CD4-positive, alpha-beta T cell treated with Interleukin-21 for 1 hour (primary cell): ENCODE measurements at regions not wholly inside any gene's neighbourhood (a gene's known extent, or its start where the extent isn't known, plus 50 kb on each side); places are given as distances from the start of the nearest gene placed in this dataset.

Source experiments
- DNase-seq: peaks from one replicate; pipeline ENCODE4 v3.0.0-alpha.2; 2020

DNA sequence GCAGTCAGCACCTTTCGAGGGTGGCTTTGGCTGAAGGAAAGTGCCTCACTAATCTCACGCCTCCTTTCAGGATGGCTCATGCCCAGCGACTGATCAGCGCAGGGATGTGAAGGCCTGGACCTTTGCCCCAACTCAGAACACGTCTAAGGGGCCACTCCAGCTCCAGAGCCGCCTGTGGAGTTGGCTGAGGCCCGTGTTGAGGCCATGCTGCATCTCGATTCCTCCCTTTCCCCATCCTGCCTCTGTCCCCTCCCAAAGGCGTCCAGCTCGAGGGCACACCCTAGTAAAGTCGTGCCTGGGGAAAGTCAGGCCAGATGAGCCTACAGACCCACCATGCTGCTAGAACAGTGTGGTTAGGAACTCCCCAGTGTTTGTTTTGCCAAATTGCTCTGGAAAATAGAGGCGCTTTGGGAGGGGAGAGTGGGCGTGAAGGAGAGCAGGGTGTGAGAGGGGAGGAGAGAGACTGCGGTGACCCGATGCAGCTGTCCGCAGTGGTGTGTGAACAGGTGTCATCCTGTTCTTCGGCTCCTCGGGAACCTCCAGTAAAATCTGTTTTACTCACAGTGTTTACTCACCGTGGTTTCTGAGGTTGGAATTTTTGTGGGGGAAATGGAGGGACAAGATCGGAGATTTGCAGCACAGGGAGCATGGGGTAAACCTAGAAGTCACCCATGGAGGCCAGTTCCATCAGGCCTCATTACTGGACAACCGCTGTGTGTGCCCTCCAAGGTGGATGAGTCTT lies 85.0 kb upstream of the PMEPA1 start:
- no peak for DNase-seq

DNA sequence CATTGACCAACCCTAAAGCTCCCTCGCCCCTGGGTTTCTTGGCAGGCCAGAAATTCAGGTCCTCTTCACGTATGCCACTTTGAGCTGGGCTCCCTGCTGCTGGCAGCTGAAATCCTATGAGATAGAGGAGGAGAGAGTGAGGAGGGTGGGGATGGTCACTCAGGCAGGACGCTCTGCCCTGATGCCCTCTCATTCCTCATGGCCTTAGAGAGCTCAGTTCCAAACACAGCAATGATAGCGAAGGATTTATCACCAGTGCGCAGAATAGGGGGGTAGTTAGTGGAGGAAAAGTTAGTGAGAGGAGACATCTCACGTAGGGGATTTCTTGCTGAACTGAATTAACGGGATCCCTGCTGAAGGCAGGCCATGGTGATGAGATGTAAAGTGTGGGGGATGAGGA lies 84.2 kb upstream of the PMEPA1 start:
- DNase-seq: no peak

DNA sequence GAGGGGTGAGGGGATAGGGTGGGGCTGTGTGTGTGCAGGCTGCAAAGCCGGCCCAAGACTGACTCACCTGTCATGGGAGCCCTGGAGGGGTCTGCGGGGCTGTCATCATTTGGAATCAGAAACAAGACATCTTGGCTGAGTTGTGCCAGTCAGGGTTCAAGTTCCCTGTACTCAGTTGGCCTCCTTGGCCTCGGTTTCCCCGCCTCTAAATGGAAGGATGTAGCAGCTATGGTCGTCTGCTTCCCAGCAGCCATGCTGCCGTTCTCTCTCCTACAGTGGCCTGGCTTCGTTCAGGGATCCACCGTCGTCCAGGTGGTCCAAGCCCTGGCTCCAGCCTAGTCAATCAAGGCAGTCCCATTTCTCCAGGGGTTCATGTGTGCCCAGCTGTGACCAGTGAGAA lies 83.6 kb upstream of the PMEPA1 start:
- no peak for DNase-seq

DNA sequence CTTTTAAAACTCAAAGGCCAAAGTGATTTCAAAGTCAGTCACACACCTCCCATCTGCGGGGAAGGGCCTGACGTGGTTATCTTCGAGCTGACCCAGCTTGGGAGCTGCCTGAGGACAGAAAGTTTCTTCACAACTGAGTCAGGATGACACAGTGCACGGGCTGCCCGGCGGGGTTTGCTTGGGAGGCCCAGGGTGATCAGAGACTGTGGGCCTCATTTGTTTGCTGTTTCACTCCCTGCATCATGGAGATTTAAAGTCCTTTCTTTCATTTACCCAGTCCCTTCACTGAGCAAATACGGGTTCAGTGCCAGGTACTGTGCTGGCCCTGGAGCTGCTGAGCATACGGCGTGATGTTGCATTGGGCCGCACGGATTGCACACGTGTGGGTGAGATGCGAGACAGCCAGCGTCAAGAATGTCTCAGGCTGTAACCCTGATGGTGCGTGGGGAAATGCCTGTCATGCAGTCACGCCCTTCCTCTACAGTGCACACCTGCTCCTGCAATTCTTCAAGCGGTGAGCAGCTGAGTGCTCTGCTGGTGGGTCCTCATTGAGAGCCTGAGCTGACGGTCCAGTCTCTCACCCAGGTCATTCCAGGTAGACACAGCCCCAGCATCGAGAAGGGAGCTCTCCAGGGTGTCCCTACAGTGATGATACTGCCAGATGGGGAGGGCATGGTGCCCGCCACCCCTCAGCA lies 82.7 kb upstream of the PMEPA1 start:
- DNase-seq: no peak

DNA sequence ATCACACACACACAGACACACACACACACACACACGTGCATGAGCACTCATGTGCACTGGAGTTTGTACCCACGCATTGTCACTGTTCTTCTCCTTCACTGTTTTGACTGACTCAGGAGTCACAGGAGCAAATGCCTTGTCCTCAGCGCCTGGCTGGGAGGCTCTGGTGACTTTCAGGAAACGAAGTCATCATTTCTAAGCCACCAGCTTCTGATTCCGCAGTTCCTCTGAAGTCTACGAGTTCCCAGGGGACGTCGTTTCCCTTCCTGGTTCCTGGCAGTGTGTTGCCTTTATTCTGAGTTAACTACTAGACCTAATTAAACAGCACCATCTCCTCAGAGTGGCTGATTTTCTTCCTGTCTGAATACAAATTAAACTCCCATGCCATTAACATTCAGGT lies 82.2 kb upstream of the PMEPA1 start:
- no peak for DNase-seq

DNA sequence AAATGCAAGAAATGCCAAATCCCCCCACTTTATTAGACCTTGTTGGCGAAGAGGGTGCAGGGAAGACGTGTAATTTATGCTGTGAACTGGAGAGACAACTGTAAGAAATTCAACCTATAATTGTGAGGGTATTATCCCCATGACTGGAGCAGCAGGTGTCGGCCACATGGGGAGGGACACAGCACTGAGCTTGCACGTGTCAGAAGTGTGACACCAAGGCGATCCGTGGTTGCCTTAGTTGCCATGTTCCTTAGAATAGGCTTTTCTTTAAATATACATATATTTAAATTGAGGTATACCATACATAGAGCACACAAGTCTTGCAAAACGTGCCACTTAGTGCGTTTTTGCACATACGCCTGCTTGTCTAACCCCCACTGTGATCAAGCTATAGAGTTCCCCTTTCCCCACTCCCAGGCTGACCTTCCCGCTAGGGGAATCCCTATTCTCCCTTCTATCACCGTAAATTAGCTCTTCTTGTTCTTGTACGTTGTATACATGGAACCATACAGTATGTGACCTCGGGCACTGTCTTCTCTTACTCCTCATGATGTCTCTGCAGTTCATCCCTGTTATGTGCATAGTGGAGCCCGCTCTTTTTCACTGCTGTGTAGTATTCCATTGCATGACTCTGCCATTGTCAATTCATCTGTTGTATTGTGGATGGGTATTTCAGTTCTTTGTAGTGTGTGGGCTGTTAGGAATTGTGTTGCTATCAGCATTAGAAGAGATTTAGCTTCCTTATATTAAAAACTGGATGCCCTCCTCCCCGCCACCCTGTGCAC lies 81.6 kb upstream of the PMEPA1 start:
- DNase-seq: no peak

DNA sequence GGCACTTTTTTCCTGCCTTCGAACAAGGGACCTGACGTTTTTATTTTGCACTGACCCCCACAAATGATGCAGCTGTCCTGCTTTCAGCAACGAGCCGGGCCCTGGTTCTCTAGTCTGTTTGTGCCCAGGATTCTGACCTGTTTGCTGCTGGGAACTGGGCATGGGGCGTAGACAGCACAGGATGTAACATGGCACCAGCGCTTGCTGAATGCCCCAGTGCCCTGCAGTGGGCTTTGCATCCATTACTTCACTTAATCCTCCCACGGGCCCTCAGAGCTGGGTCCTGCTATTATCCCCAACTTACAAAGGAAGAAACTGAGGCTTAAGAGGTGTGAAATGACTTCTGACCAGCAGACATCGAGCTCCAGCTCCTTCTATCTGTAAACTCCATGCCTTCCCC lies 80.4 kb upstream of the PMEPA1 start:
- DNase-seq: no peak

DNA sequence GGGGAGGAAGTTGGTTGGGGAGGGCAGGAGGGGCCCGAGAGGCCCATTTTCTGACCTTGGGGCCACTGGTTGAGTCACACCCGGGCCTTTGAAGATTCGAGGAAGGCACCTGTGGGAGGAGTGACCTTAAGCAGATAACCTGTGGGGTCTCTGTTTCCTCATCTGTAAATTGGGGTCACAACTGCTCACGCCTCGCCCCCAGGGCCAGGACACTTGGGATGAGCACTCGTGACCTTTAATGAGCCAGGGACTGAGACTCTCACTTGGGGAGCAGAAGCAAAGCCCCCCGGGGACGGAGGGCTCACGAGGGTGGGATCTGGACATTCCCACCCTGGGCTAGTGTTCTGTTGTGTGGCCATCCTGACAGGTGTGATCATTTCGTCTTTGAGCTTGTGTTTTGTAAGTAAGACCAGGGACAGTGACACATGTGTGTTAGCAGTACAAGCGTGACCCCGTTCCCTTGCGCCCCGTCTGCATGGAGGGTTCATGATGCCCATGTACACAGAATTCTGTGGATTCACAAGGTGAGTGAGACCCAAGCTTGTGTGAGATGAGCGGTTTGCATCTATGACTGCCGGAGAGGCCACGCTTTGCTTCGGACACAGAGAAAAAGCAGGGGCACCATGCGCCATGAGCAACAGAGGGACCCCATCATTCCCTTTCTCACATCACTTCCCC lies 79.3 kb upstream of the PMEPA1 start:
- no peak for DNase-seq

DNA sequence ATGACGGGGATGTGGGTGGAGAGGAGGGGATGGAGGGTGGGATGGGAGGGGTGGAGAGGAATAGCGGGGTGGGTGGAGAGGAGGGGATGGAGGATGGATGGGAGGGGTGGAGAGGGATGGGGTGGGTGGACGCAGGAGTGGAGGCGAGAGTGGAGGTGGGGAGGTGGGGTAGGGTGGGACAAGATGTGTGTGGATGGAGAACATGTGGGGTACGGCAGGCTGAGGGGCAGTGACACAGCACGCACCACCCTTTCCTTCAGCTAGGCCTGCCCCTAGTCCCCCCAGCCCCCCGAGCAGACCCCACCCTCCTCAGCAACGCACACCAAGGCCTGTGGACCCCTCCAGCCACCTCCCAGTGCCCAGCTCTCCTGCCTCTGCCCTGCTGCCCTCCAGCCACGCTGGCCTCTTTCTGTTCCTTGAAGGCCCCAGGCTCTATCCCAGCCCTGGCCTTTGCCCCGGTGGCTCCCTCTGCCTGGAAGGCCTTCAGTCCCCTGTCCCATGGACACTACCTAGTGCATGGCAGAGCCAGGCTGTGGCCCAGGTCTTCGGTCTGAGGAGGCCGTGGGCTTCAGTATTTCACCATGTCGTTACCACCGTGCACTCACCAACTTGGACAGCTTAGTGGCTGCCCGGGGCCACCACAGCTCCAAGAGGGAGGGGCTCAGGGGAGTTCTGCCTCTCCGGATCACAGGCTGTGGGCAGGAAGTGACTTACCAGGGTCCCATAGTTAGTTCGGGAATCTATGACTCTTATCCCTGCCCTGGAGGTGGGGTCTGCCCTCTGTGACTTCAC lies 78.4 kb upstream of the PMEPA1 start:
- DNase-seq: no peak

DNA sequence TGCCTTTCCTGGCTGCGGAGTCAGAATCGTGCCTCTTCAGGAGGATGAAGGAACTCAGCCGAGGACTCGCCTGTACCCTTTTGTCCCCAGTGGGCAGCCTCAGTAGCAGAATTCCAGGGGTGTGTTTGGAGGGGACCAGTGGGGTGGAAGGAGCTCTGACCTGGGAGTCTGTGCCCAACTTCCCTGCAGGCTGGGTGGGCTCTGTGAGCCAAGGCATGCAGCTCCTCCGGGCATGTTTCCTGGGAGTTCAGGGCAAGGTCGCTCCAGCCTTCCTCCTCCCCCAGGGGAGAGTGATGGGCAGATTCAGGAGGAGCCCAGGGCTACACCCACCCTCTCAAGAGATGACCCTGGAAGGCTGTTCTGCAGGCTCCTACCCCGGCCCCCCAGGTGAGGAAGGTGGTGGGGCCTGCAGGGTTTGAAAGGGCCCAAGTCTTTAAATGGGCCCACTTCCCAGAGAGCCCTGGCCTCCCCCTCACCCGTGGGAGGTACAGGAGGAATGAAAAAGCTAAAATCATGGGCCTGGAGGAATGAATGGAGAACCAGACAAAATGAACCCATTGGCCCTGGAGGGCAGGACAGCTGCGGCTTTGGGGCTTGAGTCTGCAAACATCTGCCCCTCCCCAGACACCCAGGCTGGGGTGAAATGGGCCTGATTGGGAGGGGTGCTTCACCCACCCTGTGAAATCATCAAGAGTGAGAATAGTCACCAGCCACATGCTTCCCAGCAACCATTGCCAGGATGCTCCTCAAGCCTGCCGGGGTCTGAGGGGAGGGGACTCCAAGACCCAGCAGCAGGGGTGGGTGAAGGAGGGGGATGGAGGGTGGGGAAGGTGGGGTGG lies 77.6 kb upstream of the PMEPA1 start:
- DNase-seq: no peak

DNA sequence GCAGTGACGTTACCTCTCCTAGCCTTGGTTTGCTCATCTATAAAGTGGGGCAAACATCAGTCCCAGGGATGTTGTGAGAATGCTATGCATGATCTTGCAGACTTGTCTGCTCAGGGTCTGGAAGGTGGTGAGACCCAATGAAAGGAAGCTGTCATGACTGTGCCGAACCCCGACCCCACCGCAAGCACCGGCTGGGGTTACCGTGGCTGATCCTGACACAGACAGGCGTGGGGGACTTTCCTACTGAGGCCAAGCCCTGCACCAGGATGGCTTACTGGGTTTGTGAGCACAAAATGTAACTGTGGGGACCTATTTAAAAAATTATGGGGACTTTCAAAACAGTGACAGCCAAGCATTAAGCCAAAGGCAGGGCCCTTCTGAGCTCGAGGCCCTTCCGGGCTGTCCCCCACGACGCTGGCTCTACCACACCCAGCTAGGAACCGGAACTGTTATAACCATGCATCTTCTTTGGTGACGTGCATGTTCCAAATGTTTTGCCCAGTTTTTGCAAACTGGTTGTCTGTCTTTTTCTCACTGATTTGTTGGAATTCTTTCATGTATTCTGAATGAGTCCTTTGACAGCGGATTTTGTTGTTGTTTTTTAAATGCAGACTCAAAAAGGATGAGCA lies 76.6 kb upstream of the PMEPA1 start:
- no peak for DNase-seq

DNA sequence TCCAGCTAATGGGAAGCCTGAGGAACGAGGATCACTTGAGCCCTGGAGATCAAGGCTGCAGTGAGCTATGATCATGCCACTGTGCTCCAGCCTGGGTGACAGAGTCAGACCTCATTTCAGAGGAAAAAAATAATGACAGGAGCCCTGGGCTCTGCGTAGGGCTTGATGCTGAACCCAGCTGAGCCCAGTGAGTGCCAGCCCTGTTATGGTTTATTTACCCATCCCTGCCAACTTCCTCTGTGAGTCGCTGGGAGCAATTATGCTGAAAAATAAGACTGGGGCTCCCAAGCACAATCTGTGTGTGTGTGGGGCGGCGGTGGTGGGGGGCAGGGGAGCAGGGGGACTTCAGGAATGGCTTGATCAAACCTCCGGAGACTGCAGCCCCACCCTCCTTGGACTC lies 75.9 kb upstream of the PMEPA1 start:
- DNase-seq: no peak

DNA sequence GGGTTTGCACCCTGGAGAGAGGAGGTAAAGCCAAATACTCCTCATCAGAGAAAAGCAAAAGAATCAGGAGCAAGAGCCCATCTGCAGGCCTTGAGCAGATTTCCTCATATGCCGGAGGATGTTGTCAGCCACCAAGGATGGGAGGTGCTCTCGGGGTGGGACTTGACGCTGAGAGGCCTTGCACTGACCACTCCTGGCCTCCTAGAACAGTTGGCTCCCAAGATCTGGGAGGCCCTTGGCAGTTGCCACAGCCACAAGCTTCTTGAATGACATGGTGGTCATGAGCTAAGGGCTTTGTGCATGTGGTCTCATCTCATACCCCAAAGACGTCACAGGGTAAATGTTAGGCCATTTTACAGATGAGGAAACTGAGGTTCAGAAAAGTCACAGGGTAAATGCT lies 75.2 kb upstream of the PMEPA1 start:
- no peak for DNase-seq

DNA sequence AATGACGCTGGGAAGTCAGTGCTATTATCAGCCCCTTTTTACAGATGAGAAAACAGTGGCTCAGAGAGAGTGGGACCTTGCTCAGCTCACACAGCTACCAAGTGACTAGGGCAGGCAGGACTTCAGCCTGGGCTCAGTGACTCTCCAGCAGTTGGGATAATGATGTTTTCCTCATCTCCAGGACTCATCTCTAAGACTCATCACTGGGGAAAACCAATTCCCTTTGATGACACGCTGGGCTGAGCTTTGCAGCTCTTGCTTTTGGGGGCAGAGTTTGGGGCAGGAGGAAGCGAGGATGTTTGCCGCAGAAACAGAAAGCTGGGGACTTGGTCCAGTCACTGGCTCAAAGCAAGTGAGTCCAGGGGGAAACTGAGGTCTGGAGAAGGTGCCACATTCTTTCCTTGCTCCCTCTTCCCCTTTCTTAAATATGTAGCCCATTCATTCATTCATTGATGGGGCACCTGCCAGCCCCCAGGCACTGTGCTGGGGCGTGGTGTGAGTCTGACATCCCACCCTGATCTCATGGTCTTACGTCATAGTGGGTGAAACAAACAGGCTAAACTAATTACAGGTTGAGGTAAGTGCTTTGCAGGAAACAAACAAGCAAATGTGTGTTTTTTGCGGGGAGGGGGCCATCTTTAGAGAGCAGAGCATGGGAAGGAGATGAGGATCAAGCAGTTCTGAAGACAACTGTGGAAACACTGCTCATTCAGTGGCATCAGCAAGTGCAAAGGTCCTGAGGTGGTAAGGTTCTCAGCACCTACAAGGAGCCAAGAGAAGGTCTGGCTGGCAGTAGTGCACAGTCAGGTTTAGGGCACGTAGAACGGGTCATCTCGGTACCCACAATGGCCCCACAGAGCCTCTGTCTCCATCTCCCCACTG lies 74.4 kb upstream of the PMEPA1 start:
- DNase-seq: no peak

DNA sequence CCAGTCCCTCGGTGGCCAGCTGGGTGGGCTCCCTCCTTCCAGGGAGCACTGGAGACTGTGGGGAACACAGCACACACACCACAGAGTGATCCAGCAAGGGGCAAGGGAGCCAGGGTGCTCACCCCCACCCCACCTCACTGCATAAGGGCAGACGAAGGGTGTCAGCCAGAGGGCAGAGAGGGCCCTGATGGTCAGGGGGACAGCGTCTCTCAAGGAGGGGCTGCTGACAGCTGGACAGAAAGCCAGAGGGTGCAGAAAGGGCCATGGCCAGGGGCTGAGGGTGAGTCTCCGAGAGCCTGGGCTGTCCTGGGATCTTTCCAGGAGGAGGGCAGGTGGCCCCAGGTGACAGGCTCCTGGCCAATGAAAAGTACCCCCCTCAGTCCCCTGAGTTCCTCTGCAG lies 73.4 kb upstream of the PMEPA1 start:
- DNase-seq: no peak

DNA sequence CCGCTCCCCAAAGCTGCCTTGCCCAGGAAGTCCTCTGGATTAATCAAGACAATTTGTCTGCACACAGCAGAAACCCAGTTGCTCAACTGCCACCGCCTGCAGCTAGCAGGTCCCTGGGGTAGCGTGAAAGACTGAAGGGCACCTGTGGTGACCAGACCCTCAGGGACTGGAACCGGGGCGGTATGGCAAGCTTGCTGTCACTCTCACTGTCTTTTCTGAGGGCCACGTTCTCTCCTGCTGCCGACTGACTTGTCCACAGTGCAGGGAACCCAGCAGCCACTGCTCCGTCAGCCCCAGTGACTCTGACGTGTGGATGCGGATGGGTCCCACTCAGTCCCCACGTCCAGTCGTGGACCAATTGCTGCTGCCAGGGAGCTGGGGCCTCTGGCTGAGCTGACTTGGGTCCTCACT lies 72.8 kb upstream of the PMEPA1 start:
- no peak for DNase-seq

DNA sequence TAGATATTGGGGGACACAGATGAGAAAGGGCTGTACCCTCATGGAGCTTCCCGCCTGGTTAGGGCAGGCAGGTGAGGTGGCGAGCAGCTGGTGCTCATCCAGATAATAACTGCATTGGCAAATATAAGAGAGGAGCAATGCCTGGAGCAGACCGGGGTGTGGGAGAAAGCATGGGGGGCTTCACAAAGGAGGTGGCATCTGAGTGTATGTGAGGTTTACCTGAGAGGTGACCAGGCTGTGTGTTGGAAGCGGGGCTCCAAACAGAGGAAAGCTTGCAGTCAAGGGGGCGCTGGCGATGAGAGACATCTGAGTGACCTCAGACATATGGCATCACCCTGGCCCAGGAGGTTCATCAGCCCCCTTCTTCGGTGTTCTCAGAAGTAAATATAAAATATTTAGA lies 72.1 kb upstream of the PMEPA1 start:
- no peak for DNase-seq

DNA sequence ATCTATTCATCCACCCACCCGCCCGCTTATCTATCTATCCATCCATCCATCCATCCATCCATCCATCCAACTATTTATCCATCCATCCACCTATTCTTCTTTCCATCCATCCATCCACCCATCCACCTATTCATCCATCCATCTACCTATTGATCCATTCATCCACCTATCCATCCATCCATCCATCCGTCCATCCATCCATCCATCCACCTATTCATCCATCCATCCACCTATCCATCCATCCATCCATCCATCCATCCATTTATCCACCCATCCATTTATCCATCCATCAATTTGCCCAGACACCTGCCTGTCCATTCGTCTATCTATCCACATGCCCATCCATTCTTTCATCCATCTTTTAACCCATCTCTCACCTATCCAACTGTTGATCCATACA lies 71.1 kb upstream of the PMEPA1 start:
- DNase-seq: no peak

DNA sequence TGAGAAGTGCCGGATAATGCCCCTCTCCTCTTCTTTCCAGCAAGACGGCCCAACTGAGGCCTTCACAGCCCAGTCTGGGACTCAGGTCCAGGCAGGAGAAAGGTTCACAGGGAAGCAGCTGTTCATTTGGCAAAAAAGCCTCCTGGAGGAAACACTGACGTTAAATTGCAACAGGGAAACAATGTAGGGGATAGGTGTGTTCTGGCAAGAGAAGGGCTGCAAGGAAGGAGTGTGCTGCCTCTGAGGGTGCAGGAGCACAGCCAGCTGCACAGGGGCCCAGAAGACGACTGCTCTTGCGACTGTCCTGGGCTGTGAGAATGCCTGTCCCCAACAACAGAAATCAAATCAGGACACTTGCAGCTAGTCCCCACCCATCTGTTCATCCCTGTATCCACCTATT lies 70.6 kb upstream of the PMEPA1 start:
- DNase-seq: no peak

DNA sequence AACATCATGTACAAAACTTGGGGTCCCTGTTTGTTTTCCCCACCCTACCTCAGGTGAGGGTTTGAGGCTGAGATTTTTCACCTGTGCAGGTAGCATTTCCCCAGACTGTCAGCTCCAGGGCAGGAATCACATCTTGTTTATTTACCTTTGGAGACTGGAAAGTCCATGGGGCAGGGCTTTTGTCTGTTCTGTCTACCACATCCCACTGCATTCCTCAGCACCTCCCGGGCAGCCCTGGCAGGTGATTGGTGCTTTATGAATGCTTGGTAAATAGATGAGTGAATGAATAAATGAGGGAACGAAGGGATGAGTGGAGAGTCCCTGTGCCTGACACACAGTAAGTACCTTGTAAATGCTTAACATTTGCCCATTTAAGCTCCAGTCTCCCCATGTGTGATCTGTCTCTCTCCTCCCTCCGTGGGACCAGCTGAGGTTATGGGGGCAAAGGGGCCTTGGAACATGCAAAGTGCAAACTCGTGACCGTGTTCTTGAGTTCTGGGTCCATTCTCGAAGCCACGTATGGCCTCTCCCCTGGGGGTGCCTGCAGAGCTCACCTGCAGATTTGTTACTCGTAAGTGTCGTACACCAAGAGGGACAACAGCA lies 69.7 kb upstream of the PMEPA1 start:
- no peak for DNase-seq
